ENCODE measurements at regions not wholly inside any gene's neighbourhood (a gene's known extent, or its start where the extent isn't known, plus 50 kb on each side); places are given as distances from the start of the nearest gene placed in this dataset.

GRCh38 chr5:27242258-27242626 lies 203.9 kb upstream of the CDH9 start:
- ATAC-seq, result no peak; the same call in 1 of the 3 replicates
- TF ChIP-seq ZFP30 (CRISPR knock-in tag; IDR thresholded peaks at IDR 0.05), result no peak
- TF ChIP-seq TCF4 (CRISPR knock-in tag; IDR thresholded peaks at IDR 0.05; ENCODE audit: borderline replicate concordance), result no peak
- no peak for TF ChIP-seq ZNF70 (CRISPR knock-in tag; IDR thresholded peaks at IDR 0.05)
- no peak for TF ChIP-seq CSRNP3 (CRISPR knock-in tag; IDR thresholded peaks at IDR 0.05)
- TF ChIP-seq ARNTL (CRISPR knock-in tag; IDR thresholded peaks at IDR 0.05; ENCODE audit: borderline replicate concordance, low read depth), result no peak
- no peak for TF ChIP-seq ZNF8 (CRISPR knock-in tag; IDR thresholded peaks at IDR 0.05)
- TF ChIP-seq OSR1 (CRISPR knock-in tag; IDR thresholded peaks at IDR 0.05), result no peak
- TF ChIP-seq RARB (CRISPR knock-in tag; IDR thresholded peaks at IDR 0.05), result no peak
- TF ChIP-seq ZNF565 (CRISPR knock-in tag; conservative IDR thresholded peaks at IDR 0.05; ENCODE audit: low read depth), result no peak
- no peak for TF ChIP-seq ESRRG (CRISPR knock-in tag; IDR thresholded peaks at IDR 0.05)
- TF ChIP-seq, protein P1, sequence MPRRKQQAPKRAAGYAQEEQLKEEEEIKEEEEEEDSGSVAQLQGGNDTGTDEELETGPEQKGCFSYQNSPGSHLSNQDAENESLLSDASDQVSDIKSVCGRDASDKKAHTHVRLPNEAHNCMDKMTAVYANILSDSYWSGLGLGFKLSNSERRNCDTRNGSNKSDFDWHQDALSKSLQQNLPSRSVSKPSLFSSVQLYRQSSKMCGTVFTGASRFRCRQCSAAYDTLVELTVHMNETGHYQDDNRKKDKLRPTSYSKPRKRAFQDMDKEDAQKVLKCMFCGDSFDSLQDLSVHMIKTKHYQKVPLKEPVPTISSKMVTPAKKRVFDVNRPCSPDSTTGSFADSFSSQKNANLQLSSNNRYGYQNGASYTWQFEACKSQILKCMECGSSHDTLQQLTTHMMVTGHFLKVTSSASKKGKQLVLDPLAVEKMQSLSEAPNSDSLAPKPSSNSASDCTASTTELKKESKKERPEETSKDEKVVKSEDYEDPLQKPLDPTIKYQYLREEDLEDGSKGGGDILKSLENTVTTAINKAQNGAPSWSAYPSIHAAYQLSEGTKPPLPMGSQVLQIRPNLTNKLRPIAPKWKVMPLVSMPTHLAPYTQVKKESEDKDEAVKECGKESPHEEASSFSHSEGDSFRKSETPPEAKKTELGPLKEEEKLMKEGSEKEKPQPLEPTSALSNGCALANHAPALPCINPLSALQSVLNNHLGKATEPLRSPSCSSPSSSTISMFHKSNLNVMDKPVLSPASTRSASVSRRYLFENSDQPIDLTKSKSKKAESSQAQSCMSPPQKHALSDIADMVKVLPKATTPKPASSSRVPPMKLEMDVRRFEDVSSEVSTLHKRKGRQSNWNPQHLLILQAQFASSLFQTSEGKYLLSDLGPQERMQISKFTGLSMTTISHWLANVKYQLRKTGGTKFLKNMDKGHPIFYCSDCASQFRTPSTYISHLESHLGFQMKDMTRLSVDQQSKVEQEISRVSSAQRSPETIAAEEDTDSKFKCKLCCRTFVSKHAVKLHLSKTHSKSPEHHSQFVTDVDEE (CRISPR knock-in tag; IDR thresholded peaks at IDR 0.05), result no peak
- TF ChIP-seq, protein P2, sequence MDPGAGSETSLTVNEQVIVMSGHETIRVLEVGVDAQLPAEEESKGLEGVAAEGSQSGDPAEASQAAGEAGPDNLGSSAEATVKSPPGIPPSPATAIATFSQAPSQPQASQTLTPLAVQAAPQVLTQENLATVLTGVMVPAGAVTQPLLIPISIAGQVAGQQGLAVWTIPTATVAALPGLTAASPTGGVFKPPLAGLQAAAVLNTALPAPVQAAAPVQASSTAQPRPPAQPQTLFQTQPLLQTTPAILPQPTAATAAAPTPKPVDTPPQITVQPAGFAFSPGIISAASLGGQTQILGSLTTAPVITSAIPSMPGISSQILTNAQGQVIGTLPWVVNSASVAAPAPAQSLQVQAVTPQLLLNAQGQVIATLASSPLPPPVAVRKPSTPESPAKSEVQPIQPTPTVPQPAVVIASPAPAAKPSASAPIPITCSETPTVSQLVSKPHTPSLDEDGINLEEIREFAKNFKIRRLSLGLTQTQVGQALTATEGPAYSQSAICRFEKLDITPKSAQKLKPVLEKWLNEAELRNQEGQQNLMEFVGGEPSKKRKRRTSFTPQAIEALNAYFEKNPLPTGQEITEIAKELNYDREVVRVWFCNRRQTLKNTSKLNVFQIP (CRISPR knock-in tag; IDR thresholded peaks at IDR 0.05; ENCODE audit: borderline replicate concordance, low read depth), result no peak
- TF ChIP-seq ZFP3 (CRISPR knock-in tag; IDR thresholded peaks at IDR 0.05), result no peak
- TF ChIP-seq TOX (CRISPR knock-in tag; IDR thresholded peaks at IDR 0.05; ENCODE audit: borderline replicate concordance), result no peak
- TF ChIP-seq CSDC2 (CRISPR knock-in tag; IDR thresholded peaks at IDR 0.05), result no peak
- no peak for TF ChIP-seq PPARA (CRISPR knock-in tag; IDR thresholded peaks at IDR 0.05; ENCODE audit: borderline replicate concordance)

GRCh38 chr5:27241564-27242257 lies 203.3 kb upstream of the CDH9 start:
- peak; percentile 96 for ATAC-seq
- peak; percentile 95 for TF ChIP-seq RARB (CRISPR knock-in tag; IDR thresholded peaks at IDR 0.05)
- TF ChIP-seq CSRNP3 (CRISPR knock-in tag; IDR thresholded peaks at IDR 0.05), result 0 out of 2 replicates have a peak, but pooled peaks have one; percentile 45
- peak; percentile 89 for TF ChIP-seq ZC3H10 (CRISPR knock-in tag; IDR thresholded peaks at IDR 0.05)
- TF ChIP-seq ZNF70 (CRISPR knock-in tag; IDR thresholded peaks at IDR 0.05), result no peak
- no peak for TF ChIP-seq ESRRG (CRISPR knock-in tag; IDR thresholded peaks at IDR 0.05)
- TF ChIP-seq ZNF565 (CRISPR knock-in tag; conservative IDR thresholded peaks at IDR 0.05; ENCODE audit: low read depth), result no peak
- TF ChIP-seq, protein P3, sequence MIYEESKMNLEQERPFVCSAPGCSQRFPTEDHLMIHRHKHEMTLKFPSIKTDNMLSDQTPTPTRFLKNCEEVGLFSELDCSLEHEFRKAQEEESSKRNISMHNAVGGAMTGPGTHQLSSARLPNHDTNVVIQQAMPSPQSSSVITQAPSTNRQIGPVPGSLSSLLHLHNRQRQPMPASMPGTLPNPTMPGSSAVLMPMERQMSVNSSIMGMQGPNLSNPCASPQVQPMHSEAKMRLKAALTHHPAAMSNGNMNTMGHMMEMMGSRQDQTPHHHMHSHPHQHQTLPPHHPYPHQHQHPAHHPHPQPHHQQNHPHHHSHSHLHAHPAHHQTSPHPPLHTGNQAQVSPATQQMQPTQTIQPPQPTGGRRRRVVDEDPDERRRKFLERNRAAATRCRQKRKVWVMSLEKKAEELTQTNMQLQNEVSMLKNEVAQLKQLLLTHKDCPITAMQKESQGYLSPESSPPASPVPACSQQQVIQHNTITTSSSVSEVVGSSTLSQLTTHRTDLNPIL (CRISPR knock-in tag; IDR thresholded peaks at IDR 0.05; ENCODE audit: low read depth), result peak; percentile 84; the same call in 1 of the 2 replicates
- TF ChIP-seq, protein P2 (CRISPR knock-in tag; IDR thresholded peaks at IDR 0.05; ENCODE audit: borderline replicate concordance, low read depth), result peak; percentile 98
- no peak for TF ChIP-seq SNAI2 (CRISPR knock-in tag; IDR thresholded peaks at IDR 0.05)
- TF ChIP-seq TOX (CRISPR knock-in tag; IDR thresholded peaks at IDR 0.05; ENCODE audit: borderline replicate concordance), result peak; percentile 94
- TF ChIP-seq ISL1 (CRISPR knock-in tag; IDR thresholded peaks at IDR 0.05), result peak; percentile 99
- no peak for TF ChIP-seq ARNTL (CRISPR knock-in tag; IDR thresholded peaks at IDR 0.05; ENCODE audit: borderline replicate concordance, low read depth)
- TF ChIP-seq, protein P4, sequence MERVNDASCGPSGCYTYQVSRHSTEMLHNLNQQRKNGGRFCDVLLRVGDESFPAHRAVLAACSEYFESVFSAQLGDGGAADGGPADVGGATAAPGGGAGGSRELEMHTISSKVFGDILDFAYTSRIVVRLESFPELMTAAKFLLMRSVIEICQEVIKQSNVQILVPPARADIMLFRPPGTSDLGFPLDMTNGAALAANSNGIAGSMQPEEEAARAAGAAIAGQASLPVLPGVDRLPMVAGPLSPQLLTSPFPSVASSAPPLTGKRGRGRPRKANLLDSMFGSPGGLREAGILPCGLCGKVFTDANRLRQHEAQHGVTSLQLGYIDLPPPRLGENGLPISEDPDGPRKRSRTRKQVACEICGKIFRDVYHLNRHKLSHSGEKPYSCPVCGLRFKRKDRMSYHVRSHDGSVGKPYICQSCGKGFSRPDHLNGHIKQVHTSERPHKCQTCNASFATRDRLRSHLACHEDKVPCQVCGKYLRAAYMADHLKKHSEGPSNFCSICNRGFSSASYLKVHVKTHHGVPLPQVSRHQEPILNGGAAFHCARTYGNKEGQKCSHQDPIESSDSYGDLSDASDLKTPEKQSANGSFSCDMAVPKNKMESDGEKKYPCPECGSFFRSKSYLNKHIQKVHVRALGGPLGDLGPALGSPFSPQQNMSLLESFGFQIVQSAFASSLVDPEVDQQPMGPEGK (CRISPR knock-in tag; IDR thresholded peaks at IDR 0.05; ENCODE audit: borderline replicate concordance), result peak; percentile 96

Data from SK-N-SH treated with all-trans-retinoic acid at 6 μM for 48 hours (cell line).